ENCODE measurements at regions not wholly inside any gene's neighbourhood (a gene's known extent, or its start where the extent isn't known, plus 50 kb on each side); places are given as distances from the start of the nearest gene placed in this dataset.
"Not testable (repeated sequence)": the region's sequence is repeated elsewhere in the genome, so short reads cannot be mapped to it uniquely, and the experiment has no call there.

- TF ChIP-seq TCF4 (CRISPR knock-in tag; IDR thresholded peaks at IDR 0.05; ENCODE audit: borderline replicate concordance); TOX (CRISPR knock-in tag; IDR thresholded peaks at IDR 0.05; ENCODE audit: borderline replicate concordance); POU6F1 (CRISPR knock-in tag; IDR thresholded peaks at IDR 0.05; ENCODE audit: borderline replicate concordance, low read depth); ZNF565 (CRISPR knock-in tag; conservative IDR thresholded peaks at IDR 0.05; ENCODE audit: low read depth); PPARA (CRISPR knock-in tag; IDR thresholded peaks at IDR 0.05; ENCODE audit: borderline replicate concordance); CREB5 (CRISPR knock-in tag; IDR thresholded peaks at IDR 0.05; ENCODE audit: low read depth); RARB (CRISPR knock-in tag; IDR thresholded peaks at IDR 0.05); ZFP30 (CRISPR knock-in tag; IDR thresholded peaks at IDR 0.05): not testable (repeated sequence)
Measured at GRCh38 chrX:3858332-3858731, 144.9 kb upstream of the PRKX start.
